ENCODE measurements at regions not wholly inside any gene's neighbourhood (a gene's known extent, or its start where the extent isn't known, plus 50 kb on each side); places are given as distances from the start of the nearest gene placed in this dataset.

GRCh38 chr6:140041571-140042332 lies 667.3 kb upstream of the CITED2 start:
- WGBS (ENCODE audit: low lambda C conversion rate, missing lambda C conversion rate), result 85% methylated on average over 1 of the region's 1 CpG
- Histone ChIP-seq H3K9me3 (ENCODE audit: low read depth) (no peaks in the 10 kb centered on the region), H3K4me1 (ENCODE audit: insufficient read depth) (no peaks in the 10 kb centered on the region), H4K20me1 (ENCODE audit: insufficient read depth, poor library complexity, severe bottlenecking) (no peaks in the 10 kb centered on the region), H3K4me3 (no peak overlapping the region), H2AFZ (no peak overlapping the region), H3K36me3 (replicated peaks; ENCODE audit: insufficient read depth, low read depth) (no peaks in the 10 kb centered on the region), H3K27ac (no peak overlapping the region), H3K9me2 (replicated peaks; ENCODE audit: insufficient read depth) (no peaks in the 10 kb centered on the region), H3K79me2 (no peaks in the 10 kb centered on the region), H3K4me2 (no peak overlapping the region), H3K27me3 (no peaks in the 10 kb centered on the region)
- no peak for TF ChIP-seq CTCF (IDR thresholded peaks at IDR 0.05; ENCODE audit: poor library complexity)
- TF ChIP-seq EZH2 (IDR thresholded peaks at IDR 0.05; ENCODE audit: borderline replicate concordance), result no peak
- TF ChIP-seq EZH2phosphoT487 (IDR thresholded peaks at IDR 0.05; ENCODE audit: low read depth, severe bottlenecking, unreplicated experiment), result no peak
- no peak for DNase-seq (ENCODE audit: low spot score)

GRCh38 chr6:140041056-140041455 lies 666.6 kb upstream of the CITED2 start:
- H3K27ac ChIP-seq, result no peak overlapping the region
- DNase-seq (ENCODE audit: low spot score), result no peak
- no peaks in the 10 kb centered on the region for H3K27me3 ChIP-seq
- H3K9me3 ChIP-seq (ENCODE audit: low read depth), result no peaks in the 10 kb centered on the region
- no peak overlapping the region for H2AFZ ChIP-seq
- H3K36me3 ChIP-seq (replicated peaks; ENCODE audit: insufficient read depth, low read depth), result no peaks in the 10 kb centered on the region
- H3K79me2 ChIP-seq, result no peaks in the 10 kb centered on the region
- no peaks in the 10 kb centered on the region for H4K20me1 ChIP-seq (ENCODE audit: insufficient read depth, poor library complexity, severe bottlenecking)
- no peak overlapping the region for H3K4me3 ChIP-seq
- TF ChIP-seq EZH2phosphoT487 (IDR thresholded peaks at IDR 0.05; ENCODE audit: low read depth, severe bottlenecking, unreplicated experiment), result no peak
- no peak overlapping the region for H3K4me2 ChIP-seq
- H3K9me2 ChIP-seq (replicated peaks; ENCODE audit: insufficient read depth), result no peaks in the 10 kb centered on the region
- H3K4me1 ChIP-seq (ENCODE audit: insufficient read depth), result no peaks in the 10 kb centered on the region

GRCh38 chr6:140040396-140040795 lies 665.9 kb upstream of the CITED2 start:
- no peaks in the 10 kb centered on the region for H3K79me2 ChIP-seq
- H3K9me2 ChIP-seq (replicated peaks; ENCODE audit: insufficient read depth), result no peaks in the 10 kb centered on the region
- no peak overlapping the region for H3K27ac ChIP-seq
- no peak for DNase-seq (ENCODE audit: low spot score)
- WGBS (ENCODE audit: low lambda C conversion rate, missing lambda C conversion rate), result 90% methylated on average over 1 of the region's 1 CpG
- no peaks in the 10 kb centered on the region for H3K9me3 ChIP-seq (ENCODE audit: low read depth)
- H3K36me3 ChIP-seq (replicated peaks; ENCODE audit: insufficient read depth, low read depth), result no peaks in the 10 kb centered on the region
- no peak overlapping the region for H2AFZ ChIP-seq
- H4K20me1 ChIP-seq (ENCODE audit: insufficient read depth, poor library complexity, severe bottlenecking), result no peaks in the 10 kb centered on the region
- H3K27me3 ChIP-seq, result no peaks in the 10 kb centered on the region
- no peak overlapping the region for H3K4me3 ChIP-seq
- TF ChIP-seq CTCF (IDR thresholded peaks at IDR 0.05; ENCODE audit: poor library complexity) (no peak), EZH2 (IDR thresholded peaks at IDR 0.05; ENCODE audit: borderline replicate concordance) (no peak), EZH2phosphoT487 (IDR thresholded peaks at IDR 0.05; ENCODE audit: low read depth, severe bottlenecking, unreplicated experiment) (no peak)
- no peaks in the 10 kb centered on the region for H3K4me1 ChIP-seq (ENCODE audit: insufficient read depth)
- H3K4me2 ChIP-seq, result no peak overlapping the region

- H3K4me2 ChIP-seq, result no peak overlapping the region
- H3K27ac ChIP-seq, result no peak overlapping the region
- WGBS (ENCODE audit: low lambda C conversion rate, missing lambda C conversion rate), result 93% methylated on average over 2 of the region's 2 CpGs
- H3K79me2 ChIP-seq, result no peaks in the 10 kb centered on the region
- H3K27me3 ChIP-seq, result no peaks in the 10 kb centered on the region
- no peak overlapping the region for H3K4me3 ChIP-seq
- no peaks in the 10 kb centered on the region for H3K9me3 ChIP-seq (ENCODE audit: low read depth)
- H3K36me3 ChIP-seq (replicated peaks; ENCODE audit: insufficient read depth, low read depth), result no peaks in the 10 kb centered on the region
- TF ChIP-seq EZH2phosphoT487 (IDR thresholded peaks at IDR 0.05; ENCODE audit: low read depth, severe bottlenecking, unreplicated experiment) (no peak), EZH2 (IDR thresholded peaks at IDR 0.05; ENCODE audit: borderline replicate concordance) (no peak), CTCF (IDR thresholded peaks at IDR 0.05; ENCODE audit: poor library complexity) (no peak)
- H4K20me1 ChIP-seq (ENCODE audit: insufficient read depth, poor library complexity, severe bottlenecking), result no peaks in the 10 kb centered on the region
- no peak overlapping the region for H2AFZ ChIP-seq
- H3K4me1 ChIP-seq (ENCODE audit: insufficient read depth), result no peaks in the 10 kb centered on the region
- DNase-seq (ENCODE audit: low spot score), result no peak
- no peaks in the 10 kb centered on the region for H3K9me2 ChIP-seq (replicated peaks; ENCODE audit: insufficient read depth)
Observed at GRCh38 chr6:140039364-140039763, 664.9 kb upstream of the CITED2 start.

Measured in hepatocyte (in vitro differentiated cells).